ENCODE measurements at regions not wholly inside any gene's neighbourhood (a gene's known extent, or its start where the extent isn't known, plus 50 kb on each side); places are given as distances from the start of the nearest gene placed in this dataset.

GRCh38 chr6:132025468-132025867 is 74.3 kb upstream of the CCN2 start:
- TF ChIP-seq EZH2 (IDR thresholded peaks at IDR 0.05; ENCODE audit: borderline replicate concordance, control insufficient read depth, low read depth, low read length) (no peak), JUNB (IDR thresholded peaks at IDR 0.05) (no peak), ZBTB33 (IDR thresholded peaks at IDR 0.05) (no peak), CTCF (IDR thresholded peaks at IDR 0.05 in 2 of 3, conservative IDR thresholded peaks at IDR 0.05 in 1 of 3; ENCODE audit: control insufficient read depth in 2 of 3, extremely low read depth in 1 of 3, insufficient read depth in 1 of 3, low read depth in 3 of 3, low read length in 3 of 3) (no peak), ATF2 (IDR thresholded peaks at IDR 0.05; ENCODE audit: low read length) (no peak), EED (IDR thresholded peaks at IDR 0.05; ENCODE audit: low read depth) (no peak)

All from GM12878 (cell line).